ENCODE measurements at regions not wholly inside any gene's neighbourhood (a gene's known extent, or its start where the extent isn't known, plus 50 kb on each side); places are given as distances from the start of the nearest gene placed in this dataset.
"Not testable (repeated sequence)": the region's sequence is repeated elsewhere in the genome, so short reads cannot be mapped to it uniquely, and the experiment has no call there.

- in situ Hi-C loops (cut with MboI; ENCODE audit: low sequenced_read_pairs) = loop anchor here (25.0 kb wide), 1 partner anchor 468 kb away; the partner anchor contains the start of gene NUBP1
Measured at GRCh38 chr16:10269632-10270031, 87.4 kb upstream of the GRIN2A start.

GRCh38 chr16:10272250-10272854, 90.1 kb upstream of the GRIN2A start:
- in situ Hi-C loops (cut with MboI; ENCODE audit: low sequenced_read_pairs) = loop anchor here (25.0 kb wide), 1 partner anchor 465 kb away; the partner anchor contains the start of gene NUBP1

GRCh38 chr16:10275214-10275996, 93.2 kb upstream of the GRIN2A start:
- in situ Hi-C loops (cut with MboI; ENCODE audit: low sequenced_read_pairs) = not testable (repeated sequence)

- in situ Hi-C loops (cut with MboI; ENCODE audit: low sequenced_read_pairs) = no loop called here
Measured at GRCh38 chr16:10277597-10277996, 95.4 kb upstream of the GRIN2A start.

- in situ Hi-C loops (cut with MboI; ENCODE audit: low sequenced_read_pairs) = no loop called here
Measured at GRCh38 chr16:10280262-10281170, 98.3 kb upstream of the GRIN2A start.

- in situ Hi-C loops (cut with MboI; ENCODE audit: low sequenced_read_pairs) = no loop called here
Measured at GRCh38 chr16:10282367-10282766, 100.1 kb upstream of the GRIN2A start.

GRCh38 chr16:10283246-10283645, 101.0 kb upstream of the GRIN2A start:
- in situ Hi-C loops (cut with MboI; ENCODE audit: low sequenced_read_pairs) = not testable (repeated sequence)

GRCh38 chr16:10290467-10291105, 95.3 kb upstream of the ATF7IP2 start:
- in situ Hi-C loops (cut with MboI; ENCODE audit: low sequenced_read_pairs) = not testable (repeated sequence)

- in situ Hi-C loops (cut with MboI; ENCODE audit: low sequenced_read_pairs) = not testable (repeated sequence)
Measured at GRCh38 chr16:10292197-10292596, 93.7 kb upstream of the ATF7IP2 start.

GRCh38 chr16:10292976-10293375, 92.9 kb upstream of the ATF7IP2 start:
- in situ Hi-C loops (cut with MboI; ENCODE audit: low sequenced_read_pairs) = not testable (repeated sequence)

- in situ Hi-C loops (cut with MboI; ENCODE audit: low sequenced_read_pairs) = not testable (repeated sequence)
Measured at GRCh38 chr16:10294153-10294552, 91.7 kb upstream of the ATF7IP2 start.

- in situ Hi-C loops (cut with MboI; ENCODE audit: low sequenced_read_pairs) = no loop called here
Measured at GRCh38 chr16:10296956-10297340, 88.9 kb upstream of the ATF7IP2 start.

- in situ Hi-C loops (cut with MboI; ENCODE audit: low sequenced_read_pairs) = no loop called here
Measured at GRCh38 chr16:10297341-10298006, 88.4 kb upstream of the ATF7IP2 start.

- in situ Hi-C loops (cut with MboI; ENCODE audit: low sequenced_read_pairs) = loop anchor here (25.0 kb wide), 1 partner anchor 211 kb away; no protein-coding TSS in a partner anchor
Measured at GRCh38 chr16:10300905-10301304, 85.0 kb upstream of the ATF7IP2 start.

- in situ Hi-C loops (cut with MboI; ENCODE audit: low sequenced_read_pairs) = loop anchor here (25.0 kb wide), 1 partner anchor 211 kb away; no protein-coding TSS in a partner anchor
Measured at GRCh38 chr16:10301547-10301946, 84.3 kb upstream of the ATF7IP2 start.

GRCh38 chr16:10305912-10306311, 79.9 kb upstream of the ATF7IP2 start:
- in situ Hi-C loops (cut with MboI; ENCODE audit: low sequenced_read_pairs) = loop anchor here (25.0 kb wide), 1 partner anchor 206 kb away; no protein-coding TSS in a partner anchor

- in situ Hi-C loops (cut with MboI; ENCODE audit: low sequenced_read_pairs) = loop anchor here (25.0 kb wide), 1 partner anchor 204 kb away; no protein-coding TSS in a partner anchor
Measured at GRCh38 chr16:10308305-10309193, 77.3 kb upstream of the ATF7IP2 start.

GRCh38 chr16:10309271-10309932, 76.5 kb upstream of the ATF7IP2 start:
- in situ Hi-C loops (cut with MboI; ENCODE audit: low sequenced_read_pairs) = loop anchor here (25.0 kb wide), 1 partner anchor 203 kb away; no protein-coding TSS in a partner anchor

Measured in HL-60/S4 treated with retinoic acid at 250 ng/mL for 4 days and 3 days (cell line).